Activated naive CD8-positive, alpha-beta T cell treated with anti-CD3 and anti-CD28 coated beads, Interleukin-2, amount 50 U/mL, for 24 hours (primary cell): ENCODE measurements at regions not wholly inside any gene's neighbourhood (a gene's known extent, or its start where the extent isn't known, plus 50 kb on each side); places are given as distances from the start of the nearest gene placed in this dataset.
"Not testable (repeated sequence)": the region's sequence is repeated elsewhere in the genome, so short reads cannot be mapped to it uniquely, and the experiment has no call there.

ENCODE experiments used
- ATAC-seq: fragments of 150-1000 bp; cut with Tn5 transposase; one replicate; pipeline ENCODE4 v1.10.0; 2021
- DNase-seq: peaks from one replicate; pipeline ENCODE4 v3.0.0; 2021
- H3K27ac Mint-ChIP-seq: one replicate; pipeline ENCODE4 v1.8.0; 2021; ENCODE audit warnings: mild to moderate bottlenecking, mixed read lengths
- H3K27me3 Mint-ChIP-seq: one replicate; pipeline ENCODE4 v1.8.0; 2021; ENCODE audit warnings: mixed read lengths
- H3K36me3 Mint-ChIP-seq: one replicate; pipeline ENCODE4 v1.8.0; 2021; ENCODE audit warnings: low read depth, mixed read lengths
- H3K4me1 Mint-ChIP-seq: one replicate; pipeline ENCODE4 v1.8.0; 2021; ENCODE audit warnings: mixed read lengths
- H3K4me3 Mint-ChIP-seq: one replicate; pipeline ENCODE4 v1.8.0; 2021; ENCODE audit warnings: mild to moderate bottlenecking, moderate library complexity, mixed read lengths
- H3K9me3 Mint-ChIP-seq: one replicate; pipeline ENCODE4 v1.8.0; 2021; ENCODE audit warnings: mixed read lengths

DNA sequence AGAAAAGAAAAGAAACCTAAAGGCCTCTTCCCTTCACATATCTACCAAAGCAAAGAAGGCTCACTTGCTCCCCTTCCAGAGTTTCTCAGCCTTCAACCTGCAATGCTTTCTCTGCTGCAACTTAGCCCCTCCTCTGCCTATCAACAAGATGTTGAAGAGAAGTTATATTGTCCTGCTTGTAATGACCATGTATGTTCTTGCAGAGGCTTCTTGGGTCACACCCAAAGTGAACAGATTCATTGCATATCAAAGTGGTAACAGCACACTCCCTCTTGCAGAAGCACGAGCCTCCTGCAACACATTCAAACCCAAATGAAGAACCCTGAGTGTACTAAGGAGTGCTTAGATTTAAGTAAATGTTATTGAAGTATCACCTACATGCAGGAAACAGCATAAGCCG is 494.3 kb downstream of the NTRK2 start:
- no peaks in the 10 kb centered on the region for H3K4me1 Mint-ChIP-seq
- H3K36me3 Mint-ChIP-seq = no peaks in the 10 kb centered on the region
- H3K4me3 Mint-ChIP-seq = no peak overlapping the region
- no peaks in the 10 kb centered on the region for H3K9me3 Mint-ChIP-seq
- H3K27ac Mint-ChIP-seq = no peak overlapping the region
- no peak for DNase-seq
- no peaks in the 10 kb centered on the region for H3K27me3 Mint-ChIP-seq
- ATAC-seq = no peak

GRCh38 chr9:85163415-85163814 is 493.9 kb downstream of the NTRK2 start:
- Mint-ChIP-seq H3K27me3 (no peaks in the 10 kb centered on the region), H3K9me3 (no peaks in the 10 kb centered on the region), H3K27ac (no peak overlapping the region), H3K36me3 (no peaks in the 10 kb centered on the region), H3K4me1 (no peaks in the 10 kb centered on the region), H3K4me3 (no peak overlapping the region)
- no peak for DNase-seq
- no peak for ATAC-seq

DNA sequence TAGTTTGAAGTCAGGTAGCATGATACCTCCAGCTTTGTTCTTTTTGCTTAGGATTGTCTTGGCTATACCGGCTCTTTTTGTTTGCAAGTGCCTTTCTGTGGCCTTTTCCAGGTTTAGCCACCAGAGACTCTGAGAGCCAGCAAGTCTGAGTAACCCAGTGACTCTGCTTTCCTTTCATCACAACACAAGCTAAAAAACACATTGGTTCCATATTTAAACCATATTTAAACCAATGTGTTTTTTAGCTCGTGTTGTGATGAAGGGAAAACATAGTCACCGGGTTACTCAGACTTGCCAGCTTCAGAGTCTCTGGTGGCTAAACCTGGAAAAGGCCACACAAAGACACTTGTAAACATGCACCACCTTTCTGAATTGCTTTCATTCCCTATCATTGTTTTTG is 493.3 kb downstream of the NTRK2 start:
- no peaks in the 10 kb centered on the region for H3K4me1 Mint-ChIP-seq
- H3K27me3 Mint-ChIP-seq = no peaks in the 10 kb centered on the region
- H3K36me3 Mint-ChIP-seq = no peaks in the 10 kb centered on the region

GRCh38 chr9:85160944-85161343 is 491.4 kb downstream of the NTRK2 start:
- H3K4me3 Mint-ChIP-seq, H3K36me3 Mint-ChIP-seq, ATAC-seq, H3K9me3 Mint-ChIP-seq, H3K27me3 Mint-ChIP-seq, DNase-seq, H3K4me1 Mint-ChIP-seq, H3K27ac Mint-ChIP-seq: not testable (repeated sequence)

More for the DNA sequence above, 493.3 kb downstream of the NTRK2 start:
- no peak overlapping the region for H3K4me3 Mint-ChIP-seq
- no peak overlapping the region for H3K27ac Mint-ChIP-seq
- no peaks in the 10 kb centered on the region for H3K9me3 Mint-ChIP-seq
- DNase-seq = no peak
- ATAC-seq = no peak

- Mint-ChIP-seq H3K36me3 (no peaks in the 10 kb centered on the region), H3K27me3 (no peaks in the 10 kb centered on the region), H3K4me1 (no peaks in the 10 kb centered on the region), H3K27ac (no peak overlapping the region), H3K4me3 (no peak overlapping the region), H3K9me3 (no peaks in the 10 kb centered on the region)
- DNase-seq (no peak), ATAC-seq (no peak)
Observed at GRCh38 chr9:85158512-85158911, 489.0 kb downstream of the NTRK2 start.

- Mint-ChIP-seq H3K9me3 (no peaks in the 10 kb centered on the region), H3K4me3 (no peak overlapping the region), H3K4me1 (no peaks in the 10 kb centered on the region), H3K27ac (no peak overlapping the region), H3K36me3 (no peaks in the 10 kb centered on the region), H3K27me3 (no peaks in the 10 kb centered on the region)
- DNase-seq (no peak), ATAC-seq (no peak)
Observed at GRCh38 chr9:85157772-85158171, 488.2 kb downstream of the NTRK2 start.

DNA sequence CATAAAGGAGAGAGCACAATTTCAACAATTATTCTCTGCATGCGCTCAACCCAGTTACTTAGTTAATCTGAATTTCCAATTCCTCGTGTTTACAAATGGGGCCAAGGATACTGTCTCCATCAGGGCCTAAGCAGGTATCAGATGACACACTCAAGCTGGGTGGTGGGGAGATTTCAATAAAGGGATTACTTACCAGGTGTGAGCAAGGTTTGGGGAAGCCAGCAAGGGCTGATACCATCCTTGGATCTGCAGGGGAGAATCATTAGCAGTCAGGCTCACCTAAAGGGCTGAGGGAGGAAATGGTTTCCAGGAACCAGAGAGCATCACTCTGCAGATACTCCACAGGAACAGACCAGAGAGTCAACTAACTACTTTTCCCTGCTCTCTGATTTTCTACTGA is 487.1 kb downstream of the NTRK2 start:
- Mint-ChIP-seq H3K4me1 (no peaks in the 10 kb centered on the region), H3K36me3 (no peaks in the 10 kb centered on the region), H3K27ac (no peak overlapping the region), H3K4me3 (no peak overlapping the region), H3K9me3 (no peaks in the 10 kb centered on the region), H3K27me3 (no peaks in the 10 kb centered on the region)
- DNase-seq (no peak), ATAC-seq (no peak)

DNA sequence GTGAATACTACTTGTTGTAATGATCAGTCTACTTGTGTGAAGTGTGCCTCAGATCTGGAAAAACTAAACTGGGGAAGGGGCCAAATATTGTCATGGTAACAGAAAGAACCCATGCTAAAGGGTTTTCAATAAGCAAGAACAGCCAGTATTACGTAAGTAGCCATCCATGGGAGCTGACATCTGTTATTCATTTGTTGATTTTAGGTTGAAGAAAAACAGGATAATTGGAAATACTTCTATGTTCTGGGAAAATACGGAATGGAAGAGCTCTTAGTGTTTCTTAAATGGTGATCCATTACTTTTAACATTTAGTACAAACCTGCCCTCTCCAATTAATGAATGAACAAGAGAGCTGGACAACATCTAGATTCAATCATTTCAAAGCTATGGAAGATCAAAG is 485.8 kb downstream of the NTRK2 start:
- Mint-ChIP-seq H3K4me1 (no peaks in the 10 kb centered on the region), H3K9me3 (no peaks in the 10 kb centered on the region), H3K27ac (no peak overlapping the region), H3K36me3 (no peaks in the 10 kb centered on the region), H3K4me3 (no peak overlapping the region), H3K27me3 (no peaks in the 10 kb centered on the region)
- ATAC-seq (no peak), DNase-seq (no peak)

GRCh38 chr9:85151741-85152140 is 482.2 kb downstream of the NTRK2 start:
- Mint-ChIP-seq H3K27ac (no peak overlapping the region), H3K36me3 (no peaks in the 10 kb centered on the region), H3K4me3 (no peak overlapping the region), H3K9me3 (no peaks in the 10 kb centered on the region), H3K27me3 (no peaks in the 10 kb centered on the region), H3K4me1 (no peaks in the 10 kb centered on the region)
- DNase-seq = no peak
- ATAC-seq = no peak

DNA sequence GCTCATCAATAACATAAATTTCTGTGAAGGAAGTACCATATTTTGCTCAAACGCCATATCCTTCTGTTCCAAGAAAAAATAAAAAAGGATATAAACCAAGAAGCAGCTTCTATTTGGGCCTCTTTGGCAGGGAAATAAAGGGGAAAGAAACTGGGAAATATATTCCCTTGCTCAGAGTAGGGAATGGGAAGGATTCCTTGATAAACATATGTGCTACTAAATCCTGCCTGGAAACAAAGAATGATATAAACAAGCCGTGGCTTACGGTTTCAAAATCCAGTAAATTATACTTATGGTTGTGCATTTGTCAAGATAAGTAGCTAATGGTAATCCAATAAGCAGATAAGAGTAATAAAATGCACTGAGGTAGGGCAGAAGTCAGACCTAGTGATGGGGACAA is 481.6 kb downstream of the NTRK2 start:
- DNase-seq (no peak), ATAC-seq (no peak)
- Mint-ChIP-seq H3K36me3 (no peaks in the 10 kb centered on the region), H3K4me1 (no peaks in the 10 kb centered on the region), H3K4me3 (no peak overlapping the region), H3K27ac (no peak overlapping the region), H3K9me3 (no peaks in the 10 kb centered on the region), H3K27me3 (no peaks in the 10 kb centered on the region)

GRCh38 chr9:85147046-85147640 is 477.6 kb downstream of the NTRK2 start:
- ATAC-seq (no peak), DNase-seq (no peak)
- Mint-ChIP-seq H3K4me3 (no peak overlapping the region), H3K36me3 (no peaks in the 10 kb centered on the region), H3K9me3 (peaks cover 3% of the 10 kb centered on the region), H3K27ac (no peak overlapping the region), H3K27me3 (no peaks in the 10 kb centered on the region), H3K4me1 (no peaks in the 10 kb centered on the region)

- no peaks in the 10 kb centered on the region for H3K27me3 Mint-ChIP-seq
- no peak overlapping the region for H3K4me3 Mint-ChIP-seq
- DNase-seq = no peak
- H3K27ac Mint-ChIP-seq = no peak overlapping the region
- ATAC-seq = no peak
- H3K4me1 Mint-ChIP-seq = no peaks in the 10 kb centered on the region
- H3K9me3 Mint-ChIP-seq = peaks cover 3% of the 10 kb centered on the region
- no peaks in the 10 kb centered on the region for H3K36me3 Mint-ChIP-seq
Observed at GRCh38 chr9:85142968-85143367, 473.4 kb downstream of the NTRK2 start.

GRCh38 chr9:85142496-85142911 is 473.0 kb downstream of the NTRK2 start:
- peaks cover 3% of the 10 kb centered on the region for H3K9me3 Mint-ChIP-seq
- ATAC-seq = no peak

DNA sequence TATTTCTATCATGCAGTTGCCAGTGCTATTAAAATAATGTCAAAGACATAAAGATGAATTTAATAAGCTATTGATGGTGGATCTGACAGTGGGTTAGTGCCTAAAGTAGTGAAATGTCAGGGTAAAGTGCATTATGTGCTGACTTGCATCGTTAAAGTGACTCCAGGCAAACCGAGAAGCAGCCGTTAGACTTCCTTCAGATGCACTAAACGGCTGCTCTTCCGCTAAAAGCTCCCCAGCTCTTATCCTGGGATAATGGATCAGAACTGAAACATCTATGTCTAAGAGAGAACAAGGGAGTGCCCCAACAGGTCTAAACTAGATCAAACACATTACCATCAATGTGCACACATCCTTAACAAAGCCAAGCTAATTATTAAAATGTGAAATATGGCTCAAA is 468.2 kb downstream of the NTRK2 start:
- H3K27ac Mint-ChIP-seq = no peak overlapping the region
- DNase-seq = no peak
- no peaks in the 10 kb centered on the region for H3K9me3 Mint-ChIP-seq
- no peaks in the 10 kb centered on the region for H3K36me3 Mint-ChIP-seq
- H3K4me1 Mint-ChIP-seq = no peaks in the 10 kb centered on the region
- H3K4me3 Mint-ChIP-seq = no peak overlapping the region
- ATAC-seq = no peak
- H3K27me3 Mint-ChIP-seq = no peaks in the 10 kb centered on the region

More at GRCh38 chr9:85142496-85142911, 473.0 kb downstream of the NTRK2 start:
- Mint-ChIP-seq H3K36me3 (no peaks in the 10 kb centered on the region), H3K4me3 (no peak overlapping the region), H3K27ac (no peak overlapping the region), H3K4me1 (no peaks in the 10 kb centered on the region), H3K27me3 (no peaks in the 10 kb centered on the region)
- no peak for DNase-seq

DNA sequence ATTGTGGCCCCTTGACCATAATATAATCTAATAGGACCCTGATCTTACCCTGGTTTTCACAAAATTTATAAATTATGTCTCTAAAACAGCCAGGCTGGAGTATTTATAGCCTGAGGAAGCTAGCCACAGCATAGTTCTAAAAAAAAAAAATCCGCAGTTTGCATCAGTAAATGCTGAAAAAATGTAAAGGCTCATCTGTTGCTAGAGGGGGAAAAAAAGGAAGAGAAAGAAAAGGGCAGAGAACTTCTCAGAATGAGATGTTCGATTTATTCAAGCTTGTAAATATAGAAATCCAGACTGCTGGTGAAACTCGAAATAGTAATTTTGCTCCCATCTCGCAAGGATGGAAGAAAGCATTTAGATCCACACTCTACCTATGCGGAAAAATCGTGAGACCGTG is 467.5 kb downstream of the NTRK2 start:
- Mint-ChIP-seq H3K9me3 (no peaks in the 10 kb centered on the region), H3K27me3 (no peaks in the 10 kb centered on the region), H3K27ac (no peak overlapping the region), H3K4me3 (no peak overlapping the region), H3K4me1 (no peaks in the 10 kb centered on the region), H3K36me3 (no peaks in the 10 kb centered on the region)
- ATAC-seq (no peak), DNase-seq (no peak)

GRCh38 chr9:85136507-85136906 is 467.0 kb downstream of the NTRK2 start:
- Mint-ChIP-seq H3K4me1 (no peaks in the 10 kb centered on the region), H3K27ac (no peak overlapping the region), H3K27me3 (no peaks in the 10 kb centered on the region), H3K4me3 (no peak overlapping the region), H3K9me3 (no peaks in the 10 kb centered on the region), H3K36me3 (no peaks in the 10 kb centered on the region)
- DNase-seq (no peak), ATAC-seq (no peak)
